ENCODE measurements at regions not wholly inside any gene's neighbourhood (a gene's known extent, or its start where the extent isn't known, plus 50 kb on each side); places are given as distances from the start of the nearest gene placed in this dataset.
A peak's percentile ranks its signal among the peaks of the same experiment; 100 is the strongest.

DNA sequence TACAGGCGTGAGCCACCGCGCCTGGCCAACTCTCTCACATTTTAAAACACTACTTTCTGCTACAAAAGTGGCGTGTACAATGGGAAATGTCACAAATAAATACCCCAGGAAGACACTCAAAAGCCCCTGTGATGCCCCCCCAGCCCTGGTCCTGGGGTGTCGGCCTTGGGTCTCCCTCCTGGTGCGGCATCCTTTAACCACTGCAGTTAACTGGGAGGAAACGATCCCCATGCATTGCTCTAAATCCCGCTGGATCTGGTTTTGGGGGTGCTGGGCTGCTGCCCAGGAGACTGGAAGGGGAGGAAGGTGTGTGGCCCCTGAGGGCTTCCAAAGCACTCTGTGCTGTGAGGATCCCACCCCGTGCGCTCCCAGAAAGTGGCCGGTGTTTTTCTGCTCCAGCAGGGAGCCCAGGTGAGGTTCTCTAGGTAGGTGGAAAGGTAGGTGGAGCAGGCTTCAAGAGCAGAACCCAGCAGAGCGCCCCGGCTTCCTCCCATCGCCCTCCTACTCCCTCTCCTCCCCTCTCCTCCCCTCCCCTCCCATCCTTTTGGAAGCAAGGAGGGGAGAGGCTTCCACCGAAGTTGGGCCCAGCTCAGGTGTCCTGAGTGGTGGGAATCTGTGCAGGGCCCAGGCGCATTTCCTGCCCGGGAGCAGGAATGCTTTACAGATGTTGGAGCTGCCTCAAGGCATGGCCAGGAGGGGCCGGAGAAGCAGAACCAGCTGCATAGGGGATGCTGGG, 363.3 kb downstream of the SEC14L1 start:
- Mint-ChIP-seq H3K27me3 (ENCODE audit: low read depth, poor library complexity) (no peaks in the 10 kb centered on the region), H3K27ac (peak overlapping the region; percentile 90), H3K4me3 (no peak overlapping the region), H3K9me3 (no peaks in the 10 kb centered on the region), H3K4me1 (peaks cover 15% of the 10 kb centered on the region), H3K36me3 (ENCODE audit: low read depth) (peaks cover 34% of the 10 kb centered on the region)
- DNase-seq, result no peak
- TF ChIP-seq, protein P1, sequence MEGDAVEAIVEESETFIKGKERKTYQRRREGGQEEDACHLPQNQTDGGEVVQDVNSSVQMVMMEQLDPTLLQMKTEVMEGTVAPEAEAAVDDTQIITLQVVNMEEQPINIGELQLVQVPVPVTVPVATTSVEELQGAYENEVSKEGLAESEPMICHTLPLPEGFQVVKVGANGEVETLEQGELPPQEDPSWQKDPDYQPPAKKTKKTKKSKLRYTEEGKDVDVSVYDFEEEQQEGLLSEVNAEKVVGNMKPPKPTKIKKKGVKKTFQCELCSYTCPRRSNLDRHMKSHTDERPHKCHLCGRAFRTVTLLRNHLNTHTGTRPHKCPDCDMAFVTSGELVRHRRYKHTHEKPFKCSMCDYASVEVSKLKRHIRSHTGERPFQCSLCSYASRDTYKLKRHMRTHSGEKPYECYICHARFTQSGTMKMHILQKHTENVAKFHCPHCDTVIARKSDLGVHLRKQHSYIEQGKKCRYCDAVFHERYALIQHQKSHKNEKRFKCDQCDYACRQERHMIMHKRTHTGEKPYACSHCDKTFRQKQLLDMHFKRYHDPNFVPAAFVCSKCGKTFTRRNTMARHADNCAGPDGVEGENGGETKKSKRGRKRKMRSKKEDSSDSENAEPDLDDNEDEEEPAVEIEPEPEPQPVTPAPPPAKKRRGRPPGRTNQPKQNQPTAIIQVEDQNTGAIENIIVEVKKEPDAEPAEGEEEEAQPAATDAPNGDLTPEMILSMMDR (IDR thresholded peaks at IDR 0.05), result no peak

DNA sequence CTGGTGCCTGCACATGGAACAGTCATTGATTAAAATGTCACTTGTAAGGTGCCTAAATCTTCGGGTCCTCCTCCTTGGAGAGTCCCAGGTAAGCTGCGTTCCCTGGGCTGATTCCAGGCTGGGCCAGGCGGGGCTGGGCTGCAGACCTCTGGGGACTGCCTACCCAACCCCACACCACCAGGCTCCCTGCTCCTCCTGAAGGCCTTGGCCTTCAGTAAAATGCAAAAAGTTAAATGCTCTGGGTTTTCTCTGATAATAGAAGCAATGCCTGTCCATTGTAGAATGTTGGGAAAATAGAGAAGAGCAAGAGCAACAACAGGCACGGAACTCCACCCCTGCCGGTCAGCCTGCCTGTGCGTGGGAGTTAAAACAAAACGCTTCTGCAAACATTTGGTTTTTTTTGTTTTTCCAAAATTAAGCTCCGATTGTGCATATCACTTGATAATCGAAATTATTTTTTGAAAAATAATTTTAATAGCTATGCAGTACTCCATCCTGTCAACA, 363.9 kb downstream of the SEC14L1 start:
- H3K27ac Mint-ChIP-seq, result no peak overlapping the region
- H3K36me3 Mint-ChIP-seq (ENCODE audit: low read depth), result peaks cover 29% of the 10 kb centered on the region
- no peak overlapping the region for H3K4me3 Mint-ChIP-seq
- H3K9me3 Mint-ChIP-seq, result no peaks in the 10 kb centered on the region
- no peak for DNase-seq
- H3K4me1 Mint-ChIP-seq, result peaks cover 15% of the 10 kb centered on the region
- TF ChIP-seq, protein P1 (IDR thresholded peaks at IDR 0.05), result no peak
- no peaks in the 10 kb centered on the region for H3K27me3 Mint-ChIP-seq (ENCODE audit: low read depth, poor library complexity)

DNA sequence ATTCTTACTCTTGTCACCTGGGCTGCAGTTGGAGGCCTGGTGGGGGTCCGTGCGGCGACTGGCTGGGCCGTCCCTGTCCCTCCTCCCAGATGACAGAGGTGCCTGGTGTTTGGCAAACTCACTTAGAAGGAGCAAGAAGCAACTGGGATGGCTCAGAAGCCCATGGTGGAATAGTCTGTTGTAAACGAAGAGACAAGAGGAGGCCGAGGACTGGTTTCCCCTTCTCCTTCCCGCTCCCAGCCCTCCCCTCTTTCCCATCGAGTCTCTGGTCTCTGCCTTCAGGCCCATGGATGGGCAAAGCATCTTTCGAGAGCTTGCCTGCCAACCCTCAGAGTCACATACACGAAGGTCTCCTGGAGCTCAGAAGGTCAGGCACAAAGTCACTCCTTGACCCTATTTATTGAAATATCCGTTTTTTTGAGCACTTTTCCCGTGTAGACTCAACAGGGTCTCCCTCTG, 364.4 kb downstream of the SEC14L1 start:
- Mint-ChIP-seq H3K4me1 (peaks cover 15% of the 10 kb centered on the region), H3K27ac (no peak overlapping the region), H3K9me3 (no peaks in the 10 kb centered on the region), H3K36me3 (ENCODE audit: low read depth) (peaks cover 24% of the 10 kb centered on the region), H3K4me3 (no peak overlapping the region), H3K27me3 (ENCODE audit: low read depth, poor library complexity) (no peaks in the 10 kb centered on the region)
- no peak for DNase-seq
- TF ChIP-seq, protein P1 (IDR thresholded peaks at IDR 0.05), result no peak

DNA sequence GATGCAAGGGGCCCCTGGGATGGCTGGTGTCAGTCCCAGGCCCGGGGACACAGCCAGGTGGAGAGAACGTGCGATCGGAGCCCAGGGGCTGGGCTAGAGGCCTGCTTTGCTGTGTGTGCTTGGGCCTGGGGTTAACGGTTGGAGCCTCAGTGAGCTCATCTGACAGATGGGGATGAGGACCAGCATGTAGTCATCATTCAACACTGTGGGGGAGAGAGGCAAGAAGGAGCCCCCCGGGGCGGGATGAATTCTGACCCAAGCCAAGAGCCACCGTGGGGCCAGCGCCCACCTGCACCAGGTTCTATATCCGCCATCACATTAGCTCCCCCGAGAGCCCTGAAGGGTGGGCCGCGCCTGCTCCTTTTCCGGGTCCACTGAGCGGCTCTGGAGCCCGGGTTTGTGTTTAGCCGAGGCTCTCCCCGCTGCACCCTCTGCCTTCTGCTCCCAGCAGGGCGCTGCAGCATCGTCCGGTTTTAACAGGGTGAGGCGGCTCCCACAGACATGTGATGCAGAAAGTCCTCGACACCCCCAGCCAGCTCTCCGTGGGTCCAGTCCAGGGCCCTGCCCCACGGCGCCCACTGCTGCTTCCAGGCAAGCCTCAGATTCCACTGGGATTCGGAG, 365.7 kb downstream of the SEC14L1 start:
- Mint-ChIP-seq H3K27ac (no peak overlapping the region), H3K4me3 (no peak overlapping the region), H3K9me3 (peaks cover 7% of the 10 kb centered on the region), H3K4me1 (peaks cover 15% of the 10 kb centered on the region), H3K27me3 (ENCODE audit: low read depth, poor library complexity) (peaks cover 2% of the 10 kb centered on the region), H3K36me3 (ENCODE audit: low read depth) (peaks cover 14% of the 10 kb centered on the region)
- DNase-seq, result no peak
- TF ChIP-seq, protein P1 (IDR thresholded peaks at IDR 0.05), result no peak

DNA sequence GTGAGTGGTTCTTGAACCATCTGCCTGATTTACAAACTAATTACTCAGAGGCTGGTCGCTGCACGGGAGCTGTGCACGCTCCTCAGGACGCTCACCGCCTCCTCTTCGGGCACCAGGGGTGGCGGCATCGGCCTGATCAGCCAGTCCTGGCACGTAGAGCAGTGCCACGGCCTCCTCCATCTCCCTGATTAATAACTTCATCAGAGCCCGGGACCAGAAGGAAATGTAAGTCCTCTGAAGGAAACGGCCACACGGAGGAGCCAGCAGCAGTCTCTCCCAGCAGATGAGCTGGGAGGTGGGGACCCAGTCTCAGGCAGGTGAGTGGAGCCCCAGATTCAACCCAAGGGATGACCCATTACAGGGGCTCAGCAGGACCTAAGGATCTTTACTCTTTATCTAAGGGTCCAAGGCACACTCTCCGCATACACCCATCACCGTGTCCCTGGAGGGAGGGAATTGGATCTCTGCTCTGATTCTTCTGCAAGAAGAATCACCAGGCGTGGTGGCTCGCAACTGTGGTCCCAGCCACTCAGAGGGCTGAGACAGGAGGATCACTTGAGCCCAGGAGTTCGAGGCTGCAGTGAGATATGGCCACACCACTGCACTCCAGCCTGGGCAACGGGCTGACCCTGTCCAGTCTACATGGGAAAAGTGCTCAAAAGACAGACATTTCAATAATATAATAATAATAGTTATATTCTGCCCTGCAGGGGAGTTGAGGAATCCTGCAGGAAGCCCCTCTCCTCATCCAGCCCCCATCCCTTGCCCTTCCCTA, 366.5 kb downstream of the SEC14L1 start:
- H3K4me3 Mint-ChIP-seq, result no peak overlapping the region

More for the DNA sequence above, 366.5 kb downstream of the SEC14L1 start:
- DNase-seq, result no peak
- Mint-ChIP-seq H3K4me1 (peaks cover 15% of the 10 kb centered on the region), H3K9me3 (peaks cover 15% of the 10 kb centered on the region), H3K27me3 (ENCODE audit: low read depth, poor library complexity) (peaks cover 5% of the 10 kb centered on the region), H3K36me3 (ENCODE audit: low read depth) (peaks cover 11% of the 10 kb centered on the region), H3K27ac (no peak overlapping the region)
- TF ChIP-seq, protein P1 (IDR thresholded peaks at IDR 0.05), result no peak
